Aorta (tissue), 5 donors: ENCODE measurements at regions not wholly inside any gene's neighbourhood (a gene's known extent, or its start where the extent isn't known, plus 50 kb on each side); places are given as distances from the start of the nearest gene placed in this dataset.

ENCODE experiments used
- ATAC-seq: fragments of 200-7000 bp; cut with Tn5 transposase; one replicate; pipeline ENCODE4 v1.9.1; 2022; ENCODE audit warnings: moderate library complexity; ENCODE audit not compliant: low FRiP score
- DNase-seq, 2 donors: peaks; one replicate each; pipeline ENCODE4 v3.0.0-alpha.2; 2020
- H3K27ac ChIP-seq, 2 donors: one replicate each; pipeline ENCODE4 v1.5.1; 2013; ENCODE audit warnings: low read length in 2 of 2, mild to moderate bottlenecking in 2 of 2, moderate library complexity in 2 of 2, control low read depth in 1 of 2, inconsistent platforms in 1 of 2, low read depth in 1 of 2
- H3K27me3 ChIP-seq, 2 donors: one replicate each; pipeline ENCODE4 v1.6.1; 2013; ENCODE audit warnings: control low read depth in 1 of 2, low read length in 1 of 2, mild to moderate bottlenecking in 1 of 2, moderate library complexity in 1 of 2; ENCODE audit not compliant: insufficient read depth in 2 of 2, control insufficient read depth in 1 of 2
- H3K36me3 ChIP-seq, 2 donors: one replicate each; pipeline ENCODE4 v1.6.1; 2013; ENCODE audit warnings: control low read depth in 1 of 2, low read length in 1 of 2, mild to moderate bottlenecking in 1 of 2; ENCODE audit not compliant: insufficient read depth in 2 of 2, control insufficient read depth in 1 of 2
- H3K4me1 ChIP-seq, 2 donors: one replicate each; pipeline ENCODE4 v1.6.1; 2013; ENCODE audit warnings: low read length in 2 of 2, control low read depth in 1 of 2, mild to moderate bottlenecking in 1 of 2, moderate library complexity in 1 of 2; ENCODE audit not compliant: insufficient read depth in 2 of 2, control insufficient read depth in 1 of 2
- H3K4me3 ChIP-seq, 2 donors: one replicate each; pipeline ENCODE4 v1.5.1; 2013; ENCODE audit warnings: low read length in 2 of 2, control low read depth in 1 of 2, mild to moderate bottlenecking in 1 of 2
- H3K9me3 ChIP-seq: one replicate; pipeline ENCODE4 v1.6.1; 2013; ENCODE audit warnings: mild to moderate bottlenecking, low read length; ENCODE audit not compliant: control insufficient read depth
- WGBS, 2 donors: extraction: QIAGEN DNeasy Blood & Tissue Kit; methylation state at CpG; one replicate each; pipeline ENCODE4 v1.1.7; 2013; 5-methylcytosine and 5-hydroxymethylcytosine counted together
- intact Hi-C, 2 donors: fragments of 100-400 bp; cut with DNase I; formaldehyde crosslinking; loops; one replicate each; pipeline versions ENCODE4 v1.14.2 to v1.15.0; 2022
- donor health status: healthy with polysubstance abuse.
- donor health status: Bipolar disorder and iron deficiency.
- donor health status: DM: no; HTN: no; CAD: no.
- donor health status: DM: no; HTN: no; CAD: no.
- donor health status: DM: yes; HTN: yes; CAD: no.

GRCh38 chr4:156677656-156678055 lies 293.9 kb downstream of the PDGFC start:
- ATAC-seq (no peak), DNase-seq (no peak)
- no peak overlapping the region for H3K4me3 ChIP-seq
- no peak overlapping the region for H3K27ac ChIP-seq
- WGBS, 2 donors, result 81 to 83% methylated on average over 4 of the region's 4 CpGs
- intact Hi-C loops, result no loop called here
- no peaks in the 10 kb centered on the region for H3K9me3 ChIP-seq
- peaks cover 0 to 1% of the 10 kb centered on the region in 2 donors for H3K4me1 ChIP-seq
- peaks cover 0 to 2% of the 10 kb centered on the region in 2 donors for H3K27me3 ChIP-seq
- H3K36me3 ChIP-seq, result no peaks in the 10 kb centered on the region

DNA sequence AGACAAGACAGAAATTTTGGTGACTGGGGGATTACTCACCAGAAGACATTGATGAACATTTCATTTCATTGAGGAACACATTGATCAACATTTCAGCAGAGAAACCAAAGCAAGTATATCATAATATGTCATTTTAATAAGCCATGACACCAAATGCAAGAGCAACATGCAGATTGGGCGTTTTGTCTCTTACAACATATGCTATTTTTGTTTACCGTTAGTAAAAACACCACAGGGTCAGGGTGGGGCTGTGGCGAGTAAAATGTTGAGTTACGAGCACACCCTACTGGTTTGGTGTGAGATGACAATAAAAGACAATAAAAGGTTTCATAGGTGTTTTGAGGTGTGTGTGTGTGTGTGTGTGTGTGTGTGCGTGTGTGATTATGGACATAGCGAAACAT lies 294.5 kb downstream of the PDGFC start:
- ATAC-seq, result no peak
- WGBS, 2 donors, result 69% methylated on average over 6 of the region's 6 CpGs
- intact Hi-C loops, result no loop called here

DNA sequence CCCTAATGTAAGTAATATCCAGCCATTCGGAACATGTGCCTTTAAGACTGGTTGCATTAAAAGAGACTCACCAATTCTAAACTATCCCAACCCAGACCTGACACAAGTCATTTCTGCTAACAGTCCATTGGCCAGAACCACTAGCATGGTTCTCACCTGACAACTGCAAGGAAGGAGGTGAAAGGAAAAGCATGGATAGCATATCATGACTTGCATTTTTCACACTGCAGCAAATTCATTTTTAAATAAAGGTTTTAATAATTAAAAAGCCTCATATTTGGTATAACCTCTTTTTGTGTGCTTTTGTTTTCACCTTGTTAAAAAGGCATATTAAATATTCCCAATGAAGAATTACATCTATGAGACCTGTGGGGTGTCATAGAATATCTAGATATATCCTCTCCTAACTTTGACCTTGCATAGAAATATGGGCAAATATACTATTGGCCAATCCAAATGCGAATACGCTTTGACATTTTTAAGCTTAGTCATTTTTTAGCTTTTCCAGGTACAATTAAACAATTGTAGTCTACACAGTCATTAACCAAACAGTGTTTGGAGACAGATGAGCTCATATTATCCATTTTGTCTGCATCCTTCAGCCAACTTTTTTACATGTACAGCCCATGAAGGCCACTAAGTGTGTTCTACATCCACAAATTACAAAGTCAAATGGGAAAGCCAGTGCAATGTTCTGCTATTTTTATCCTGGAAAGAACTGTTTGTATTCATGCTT lies 295.3 kb downstream of the PDGFC start:
- Histone ChIP-seq H3K27ac (no peak overlapping the region), H3K36me3 (no peaks in the 10 kb centered on the region), H3K9me3 (no peaks in the 10 kb centered on the region), H3K4me1 (peaks cover 0 to 2% of the 10 kb centered on the region in 2 donors), H3K27me3 (peaks cover 0 to 2% of the 10 kb centered on the region in 2 donors), H3K4me3 (no peak overlapping the region)
- ATAC-seq (no peak), DNase-seq (no peak)
- 97 to 98% methylated on average over 3 of the region's 3 CpGs for WGBS, 2 donors
- intact Hi-C loops, result no loop called here

More for the DNA sequence above, 294.5 kb downstream of the PDGFC start:
- no peak for DNase-seq
- no peaks in the 10 kb centered on the region for H3K9me3 ChIP-seq
- no peaks in the 10 kb centered on the region for H3K36me3 ChIP-seq
- H3K27ac ChIP-seq, result no peak overlapping the region
- H3K4me3 ChIP-seq, result no peak overlapping the region
- H3K4me1 ChIP-seq, result peaks cover 0 to 2% of the 10 kb centered on the region in 2 donors
- peaks cover 0 to 2% of the 10 kb centered on the region in 2 donors for H3K27me3 ChIP-seq

DNA sequence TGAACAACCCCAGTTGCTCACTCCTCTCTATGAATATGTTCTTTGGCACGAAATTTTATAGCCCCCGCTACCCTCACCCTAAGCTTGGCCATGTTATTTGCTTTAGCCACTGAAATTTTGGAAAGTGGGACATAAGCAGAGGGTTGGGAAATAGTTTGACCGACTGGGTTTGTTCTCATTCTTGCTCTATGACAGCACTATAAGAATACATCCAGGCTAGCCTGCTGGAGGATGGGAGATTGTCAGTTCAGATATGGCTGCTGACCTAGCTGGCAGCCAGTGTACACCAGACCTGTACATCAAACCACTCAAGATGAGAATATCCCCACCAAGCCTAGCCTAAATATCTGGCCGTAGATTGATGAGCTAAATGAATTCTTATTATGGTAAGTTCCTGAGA lies 298.1 kb downstream of the PDGFC start:
- no peak for DNase-seq
- no peaks in the 10 kb centered on the region for H3K9me3 ChIP-seq
- H3K36me3 ChIP-seq, result no peaks in the 10 kb centered on the region
- H3K4me3 ChIP-seq, result no peak overlapping the region
- no peak for ATAC-seq
- H3K4me1 ChIP-seq, result peaks cover 0 to 2% of the 10 kb centered on the region in 2 donors
- peaks cover 0 to 2% of the 10 kb centered on the region in 2 donors for H3K27me3 ChIP-seq
- intact Hi-C loops, result no loop called here
- 70 to 82% methylated on average over 4 of the region's 4 CpGs for WGBS, 2 donors
- no peak overlapping the region for H3K27ac ChIP-seq

DNA sequence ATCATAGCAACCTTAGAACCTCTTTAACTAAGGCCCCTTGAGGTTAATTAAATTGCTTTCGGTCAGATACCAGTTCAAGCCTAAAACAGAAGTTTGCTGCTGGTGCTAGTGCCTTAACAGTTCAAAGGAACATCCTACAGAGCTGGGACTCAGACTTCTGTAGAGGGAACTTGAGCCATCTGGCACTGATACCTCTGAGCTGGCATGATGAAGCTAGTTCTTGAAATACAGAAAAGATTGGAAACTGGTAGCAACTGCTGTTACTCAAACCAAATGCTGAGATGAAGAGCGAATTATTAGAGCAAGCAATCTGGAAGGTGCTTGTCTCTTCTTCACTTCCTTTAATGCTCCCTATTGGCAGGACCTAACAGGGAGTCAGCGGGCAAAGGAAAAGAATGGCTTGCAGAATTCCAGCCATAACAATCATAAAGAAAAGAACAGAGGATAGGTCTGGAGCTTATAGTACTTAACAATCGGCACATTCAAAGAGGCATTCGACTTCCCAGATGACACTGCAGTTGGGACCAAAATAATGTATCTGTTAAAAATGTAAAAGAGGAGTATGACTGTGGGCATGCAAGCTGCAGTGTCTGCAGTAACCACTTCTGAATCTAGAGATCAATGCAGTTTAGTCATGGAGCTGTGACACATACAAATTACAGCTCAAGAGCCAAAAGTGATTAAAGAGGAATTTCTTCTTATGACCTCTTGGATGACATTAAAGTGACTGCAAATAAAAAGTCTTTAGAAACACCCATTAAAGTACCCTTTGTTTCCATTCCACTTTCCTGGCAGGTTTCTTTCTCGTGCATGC lies 298.9 kb downstream of the PDGFC start:
- ATAC-seq (no peak), DNase-seq (peak in 1 of 2 donors; percentile 24)
- peaks cover 0 to 2% of the 10 kb centered on the region in 2 donors for H3K27me3 ChIP-seq
- WGBS, 2 donors, result 36 to 40% methylated on average over 6 of the region's 6 CpGs
- peaks cover 0 to 2% of the 10 kb centered on the region in 2 donors for H3K4me1 ChIP-seq
- no peaks in the 10 kb centered on the region for H3K36me3 ChIP-seq
- H3K9me3 ChIP-seq, result no peaks in the 10 kb centered on the region
- no peak overlapping the region for H3K27ac ChIP-seq
- H3K4me3 ChIP-seq, result no peak overlapping the region
- intact Hi-C loops, result no loop called here

- no peak overlapping the region for H3K27ac ChIP-seq
- intact Hi-C loops, result no loop called here
- no peaks in the 10 kb centered on the region for H3K36me3 ChIP-seq
- no peak for ATAC-seq
- H3K27me3 ChIP-seq, result no peaks in the 10 kb centered on the region
- 87 to 88% methylated on average over 3 of the region's 3 CpGs for WGBS, 2 donors
- H3K4me3 ChIP-seq, result no peak overlapping the region
- no peak for DNase-seq
- H3K4me1 ChIP-seq, result no peaks in the 10 kb centered on the region
- no peaks in the 10 kb centered on the region for H3K9me3 ChIP-seq
Measured at GRCh38 chr4:156665780-156666366, 305.7 kb downstream of the PDGFC start.

DNA sequence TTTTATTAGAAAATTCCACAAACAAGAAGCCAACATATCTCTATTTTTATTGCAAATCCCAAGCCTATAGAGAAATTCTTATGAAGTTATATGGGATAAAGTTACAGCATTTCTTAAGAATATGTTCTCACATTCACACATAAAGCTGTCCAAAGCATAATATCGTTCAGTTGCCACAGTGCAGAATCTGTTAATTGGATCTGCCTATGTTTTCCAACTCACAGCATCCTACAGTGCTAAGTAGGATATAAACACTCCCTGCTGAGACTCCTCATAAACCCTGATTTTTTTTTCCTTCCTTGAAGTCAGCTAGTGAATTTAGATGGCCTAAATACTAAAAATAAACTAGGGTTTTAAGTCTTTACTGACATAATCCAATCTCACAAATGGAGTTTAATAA lies 307.9 kb downstream of the PDGFC start:
- no peak for ATAC-seq

DNA sequence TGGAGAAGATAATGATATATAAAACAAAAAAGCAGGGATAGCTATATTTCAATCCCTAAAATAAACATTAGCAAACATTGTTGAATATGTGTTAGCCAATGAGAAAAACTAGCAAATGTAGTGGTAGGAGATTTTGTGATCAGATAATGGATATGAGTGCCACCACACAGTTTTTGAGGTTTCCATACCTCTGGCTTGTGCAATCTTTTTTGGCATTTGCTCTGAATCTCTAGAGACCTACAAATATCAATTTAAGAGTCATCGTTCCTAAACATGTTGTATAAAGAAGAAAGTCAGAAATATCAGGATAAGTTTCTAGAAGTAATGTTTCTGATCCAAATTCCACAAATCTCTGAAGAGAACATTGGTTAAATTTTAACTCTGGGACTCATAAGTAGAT lies 308.7 kb downstream of the PDGFC start:
- Histone ChIP-seq H3K9me3 (no peaks in the 10 kb centered on the region), H3K4me3 (no peak overlapping the region), H3K27me3 (no peaks in the 10 kb centered on the region), H3K27ac (no peak overlapping the region), H3K36me3 (no peaks in the 10 kb centered on the region), H3K4me1 (no peaks in the 10 kb centered on the region)
- ATAC-seq, result no peak
- 44 to 56% methylated on average over 1 of the region's 1 CpG for WGBS, 2 donors
- no peak for DNase-seq
- intact Hi-C loops, result no loop called here

More for the DNA sequence above, 307.9 kb downstream of the PDGFC start:
- DNase-seq, result no peak
- H3K36me3 ChIP-seq, result no peaks in the 10 kb centered on the region
- intact Hi-C loops, result no loop called here
- 46 to 68% methylated on average over 1 of the region's 1 CpG for WGBS, 2 donors
- no peaks in the 10 kb centered on the region for H3K9me3 ChIP-seq
- no peaks in the 10 kb centered on the region for H3K27me3 ChIP-seq
- H3K4me1 ChIP-seq, result no peaks in the 10 kb centered on the region
- H3K27ac ChIP-seq, result no peak overlapping the region
- no peak overlapping the region for H3K4me3 ChIP-seq
